H9 (cell line): ENCODE measurements at regions not wholly inside any gene's neighbourhood (a gene's known extent, or its start where the extent isn't known, plus 50 kb on each side); places are given as distances from the start of the nearest gene placed in this dataset.

Experiments used
- DNase-seq: peaks from one replicate; pipeline ENCODE4 v3.0.0-alpha.2; 2017
- H2AFZ ChIP-seq: one replicate; pipeline ENCODE4 v1.6.1; 2013; ENCODE audit warnings: mild to moderate bottlenecking, low read length, control low read depth, moderate library complexity
- H2AK5ac ChIP-seq: 2 replicates; pipeline ENCODE4 v1.6.1; 2013; ENCODE audit warnings: low read length, control low read depth, mixed read lengths; ENCODE audit not compliant: insufficient read length
- H2BK120ac ChIP-seq: one replicate; pipeline ENCODE4 v1.6.1; 2013; ENCODE audit warnings: low read depth, mild to moderate bottlenecking, low read length, control low read depth, inconsistent platforms; ENCODE audit not compliant: poor library complexity, severe bottlenecking
- H2BK12ac ChIP-seq: 2 replicates; pipeline ENCODE4 v1.6.1; 2013; ENCODE audit warnings: low read length, control low read depth, mixed read lengths, low read depth; ENCODE audit not compliant: insufficient read length
- H2BK15ac ChIP-seq: 2 replicates; pipeline ENCODE4 v1.6.1; 2013; ENCODE audit warnings: low read depth, low read length, control low read depth
- H2BK20ac ChIP-seq: one replicate; pipeline ENCODE4 v1.6.1; 2013; ENCODE audit warnings: low read depth, mild to moderate bottlenecking, low read length, control low read depth, inconsistent platforms; ENCODE audit not compliant: poor library complexity, severe bottlenecking
- H2BK5ac ChIP-seq: 2 replicates; pipeline ENCODE4 v1.6.1; 2013; ENCODE audit warnings: low read length, control low read depth, mixed read lengths; ENCODE audit not compliant: insufficient read length
- H3K14ac ChIP-seq: 2 replicates; pipeline ENCODE4 v1.6.1; 2013; ENCODE audit warnings: low read length, control low read depth; ENCODE audit not compliant: insufficient read depth
- H3K18ac ChIP-seq: 2 replicates; pipeline ENCODE4 v1.6.1; 2013; ENCODE audit warnings: low read depth, mild to moderate bottlenecking, mixed read lengths, low read length, control low read depth; ENCODE audit not compliant: insufficient read length
- H3K23ac ChIP-seq: 2 replicates; pipeline ENCODE4 v1.6.1; 2013; ENCODE audit warnings: low read length, control low read depth, mixed read lengths, low read depth; ENCODE audit not compliant: insufficient read length
- H3K23me2 ChIP-seq: 2 replicates; pipeline ENCODE4 v1.6.1; 2013; ENCODE audit warnings: low read depth, mild to moderate bottlenecking, mixed read lengths, low read length, control low read depth; ENCODE audit not compliant: insufficient read length, poor library complexity, severe bottlenecking
- H3K27ac ChIP-seq: 2 replicates; pipeline ENCODE4 v1.5.1; 2013; ENCODE audit warnings: low read length, control low read depth, mixed read lengths, low read depth; ENCODE audit not compliant: insufficient read length
- H3K27me3 ChIP-seq: 2 replicates; pipeline ENCODE4 v1.6.1; 2013; ENCODE audit warnings: low read length, control low read depth, inconsistent platforms; ENCODE audit not compliant: insufficient read depth
- H3K4ac ChIP-seq: 2 replicates; pipeline ENCODE4 v1.6.1; 2013; ENCODE audit warnings: low read depth, mild to moderate bottlenecking, control low read depth, inconsistent platforms, low read length, moderate library complexity
- H3K4me1 ChIP-seq: 2 replicates; pipeline ENCODE4 v1.6.1; 2013; ENCODE audit warnings: low read length, control low read depth, inconsistent platforms; ENCODE audit not compliant: insufficient read depth
- H3K4me2 ChIP-seq: 2 replicates; pipeline ENCODE4 v1.6.1; 2013; ENCODE audit warnings: low read length, control low read depth, mixed read lengths; ENCODE audit not compliant: insufficient read length, insufficient read depth
- H3K56ac ChIP-seq: 2 replicates; pipeline ENCODE4 v1.6.1; 2013; ENCODE audit warnings: low read depth, mild to moderate bottlenecking, mixed read lengths, low read length, control low read depth; ENCODE audit not compliant: insufficient read length
- H3K79me1 ChIP-seq: 2 replicates; pipeline ENCODE4 v1.6.1; 2013; ENCODE audit warnings: low read depth, mild to moderate bottlenecking, moderate library complexity, low read length, control low read depth, inconsistent platforms; ENCODE audit not compliant: insufficient read depth, poor library complexity, severe bottlenecking
- H3K79me2 ChIP-seq: 2 replicates; pipeline ENCODE4 v1.6.1; 2013; ENCODE audit warnings: low read length, control low read depth, inconsistent platforms; ENCODE audit not compliant: insufficient read depth
- H3K9ac ChIP-seq: 2 replicates; pipeline ENCODE4 v1.6.1; 2013; ENCODE audit warnings: low read length, control low read depth, mixed read lengths; ENCODE audit not compliant: insufficient read length; ENCODE audit errors: extremely low read depth
- H3K9me3 ChIP-seq: one replicate; pipeline ENCODE4 v1.6.1; 2013; ENCODE audit warnings: low read depth, low read length, inconsistent platforms; ENCODE audit not compliant: control insufficient read depth
- H3T11ph ChIP-seq: one replicate; pipeline ENCODE4 v1.6.1; 2013; ENCODE audit warnings: mild to moderate bottlenecking, low read length, control low read depth, inconsistent platforms
- H4K20me1 ChIP-seq: one replicate; pipeline ENCODE4 v1.6.1; 2013; ENCODE audit not compliant: control insufficient read depth, insufficient read length, insufficient read depth
- H4K5ac ChIP-seq: 2 replicates; pipeline ENCODE4 v1.6.1; 2013; ENCODE audit warnings: low read depth, mild to moderate bottlenecking, mixed read lengths, low read length, control low read depth; ENCODE audit not compliant: insufficient read length
- H4K8ac ChIP-seq: replicated peaks from 2 replicates; pipeline ENCODE4 v1.6.1; 2013; ENCODE audit warnings: low read length, control low read depth, mixed read lengths, low read depth; ENCODE audit not compliant: insufficient read length
- H4K91ac ChIP-seq: 2 replicates; pipeline ENCODE4 v1.6.1; 2013; ENCODE audit warnings: low read depth, mild to moderate bottlenecking, moderate library complexity, mixed read lengths, low read length, control low read depth; ENCODE audit not compliant: insufficient read length
- H3K27ac Mint-ChIP-seq, 3 experiments: 2 replicates in 2 of 3; 3 replicates in 1 of 3; pipeline ENCODE4 v1.8.0; 2020 to 2021; ENCODE audit warnings: mixed read lengths in 3 of 3, mild to moderate bottlenecking in 1 of 3, moderate library complexity in 1 of 3
- H3K27me3 Mint-ChIP-seq: 2 replicates; pipeline ENCODE4 v1.8.0; 2021; ENCODE audit warnings: low read depth, mild to moderate bottlenecking, moderate library complexity, mixed read lengths
- H3K36me3 Mint-ChIP-seq, 3 experiments: 2 replicates in 2 of 3; 3 replicates in 1 of 3; pipeline ENCODE4 v1.8.0; 2020 to 2021; ENCODE audit warnings: low read depth in 3 of 3, mixed read lengths in 3 of 3; ENCODE audit not compliant: insufficient read depth in 1 of 3
- H3K4me1 Mint-ChIP-seq, 2 experiments: 2 replicates each; pipeline ENCODE4 v1.8.0; 2020; ENCODE audit warnings: mixed read lengths in 2 of 2
- H3K4me3 Mint-ChIP-seq, 2 experiments: 2 replicates in 1 of 2; 3 replicates in 1 of 2; pipeline ENCODE4 v1.8.0; 2020 to 2021; ENCODE audit warnings: mild to moderate bottlenecking in 2 of 2, mixed read lengths in 2 of 2, moderate library complexity in 1 of 2
- H3K9me3 Mint-ChIP-seq, 2 experiments: 2 replicates in 1 of 2; 3 replicates in 1 of 2; pipeline ENCODE4 v1.8.0; 2020; ENCODE audit warnings: mild to moderate bottlenecking in 2 of 2, mixed read lengths in 2 of 2, moderate library complexity in 1 of 2
- WGBS: extraction: QIAGEN DNeasy Blood & Tissue Kit; methylation state at CpG from one replicate; pipeline ENCODE4 v1.1.7; 2013; ENCODE audit warnings: missing lambda C conversion rate, low lambda C conversion rate, mixed read lengths; ENCODE audit not compliant: insufficient read length; ENCODE audit errors: extremely low coverage; 5-methylcytosine and 5-hydroxymethylcytosine counted together
- TF ChIP-seq, protein P1 (sequence below): fragments of 200-600 bp; sonication (generic); conservative IDR thresholded peaks from 3 replicates; pipeline ENCODE4 v1.8.0; 2021; ENCODE audit warnings: antibody characterized with exemption, mild to moderate bottlenecking

DNA sequence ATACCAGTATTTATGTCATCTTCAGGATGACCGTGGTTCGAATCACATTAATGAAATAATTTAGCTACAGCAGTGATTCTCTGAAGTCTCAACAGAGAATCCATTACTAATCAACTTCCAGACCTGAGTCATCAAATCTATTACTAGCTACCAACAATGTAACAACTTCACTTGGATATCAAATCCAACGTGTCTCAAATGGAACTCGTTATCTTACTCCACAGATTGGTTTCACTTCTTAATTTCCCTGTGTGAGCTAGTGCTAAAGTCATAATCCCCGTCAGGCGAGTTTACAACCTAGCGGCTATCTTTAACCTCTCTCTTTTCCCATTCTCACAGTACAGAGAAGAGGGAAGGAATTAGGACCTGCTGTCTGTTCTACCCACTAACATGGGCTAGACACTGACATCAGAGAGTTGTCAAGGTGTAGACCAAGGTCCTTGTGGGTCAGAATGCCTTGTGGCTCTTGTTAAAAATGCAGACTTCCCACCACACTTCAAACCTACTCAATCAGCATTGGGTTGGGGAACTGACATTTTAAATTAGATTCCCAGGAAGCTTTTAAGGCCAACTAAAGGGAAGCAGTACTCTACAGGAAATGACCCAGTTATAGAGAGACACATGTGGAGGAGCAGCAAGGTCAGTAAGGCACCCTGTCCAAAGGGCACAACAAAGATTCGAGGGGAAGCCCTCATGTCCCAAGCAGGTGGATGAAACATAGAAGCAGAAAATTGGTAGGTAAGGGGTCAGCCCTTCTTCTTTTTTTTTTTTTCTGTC lies 57.3 kb upstream of the GSAP start:
- no peaks in the 10 kb centered on the region; a peak in 1 of 7 replicates for H3K36me3 Mint-ChIP-seq
- no peak overlapping the region for H3K27ac Mint-ChIP-seq
- Histone ChIP-seq H3K9ac (no peak overlapping the region), H3K14ac (no peak overlapping the region), H3K27ac (no peak overlapping the region), H4K91ac (no peak overlapping the region), H4K20me1 (no peaks in the 10 kb centered on the region), H3K4ac (no peak overlapping the region), H4K8ac (no peak overlapping the region), H2BK120ac (no peak overlapping the region), H2AFZ (no peak overlapping the region), H3K56ac (no peak overlapping the region), H3T11ph (no peak overlapping the region), H2BK15ac (no peak overlapping the region), H3K79me2 (no peaks in the 10 kb centered on the region), H3K23ac (no peak overlapping the region), H3K79me1 (no peaks in the 10 kb centered on the region), H3K4me1 (peaks cover 6% of the 10 kb centered on the region; the same call in 1 of the 2 replicates), H3K4me2 (no peak overlapping the region), H2BK12ac (no peak overlapping the region), H2BK5ac (no peak overlapping the region), H3K23me2 (no peaks in the 10 kb centered on the region), H4K5ac (no peak overlapping the region), H2BK20ac (no peak overlapping the region), H2AK5ac (no peak overlapping the region), H3K27me3 (no peaks in the 10 kb centered on the region), H3K9me3 (no peaks in the 10 kb centered on the region), H3K18ac (no peak overlapping the region)
- H3K4me1 Mint-ChIP-seq = peaks cover 8 to 9% of the 10 kb centered on the region in 2 experiments
- no peak for DNase-seq
- TF ChIP-seq, protein P1, sequence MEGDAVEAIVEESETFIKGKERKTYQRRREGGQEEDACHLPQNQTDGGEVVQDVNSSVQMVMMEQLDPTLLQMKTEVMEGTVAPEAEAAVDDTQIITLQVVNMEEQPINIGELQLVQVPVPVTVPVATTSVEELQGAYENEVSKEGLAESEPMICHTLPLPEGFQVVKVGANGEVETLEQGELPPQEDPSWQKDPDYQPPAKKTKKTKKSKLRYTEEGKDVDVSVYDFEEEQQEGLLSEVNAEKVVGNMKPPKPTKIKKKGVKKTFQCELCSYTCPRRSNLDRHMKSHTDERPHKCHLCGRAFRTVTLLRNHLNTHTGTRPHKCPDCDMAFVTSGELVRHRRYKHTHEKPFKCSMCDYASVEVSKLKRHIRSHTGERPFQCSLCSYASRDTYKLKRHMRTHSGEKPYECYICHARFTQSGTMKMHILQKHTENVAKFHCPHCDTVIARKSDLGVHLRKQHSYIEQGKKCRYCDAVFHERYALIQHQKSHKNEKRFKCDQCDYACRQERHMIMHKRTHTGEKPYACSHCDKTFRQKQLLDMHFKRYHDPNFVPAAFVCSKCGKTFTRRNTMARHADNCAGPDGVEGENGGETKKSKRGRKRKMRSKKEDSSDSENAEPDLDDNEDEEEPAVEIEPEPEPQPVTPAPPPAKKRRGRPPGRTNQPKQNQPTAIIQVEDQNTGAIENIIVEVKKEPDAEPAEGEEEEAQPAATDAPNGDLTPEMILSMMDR = no peak
- H3K27me3 Mint-ChIP-seq = no peaks in the 10 kb centered on the region
- peaks cover 8% of the 10 kb centered on the region in 2 experiments; a peak in 4 of 5 replicates for H3K9me3 Mint-ChIP-seq
- WGBS = no CpG with 5 or more reads among the region's 8 CpGs
- H3K4me3 Mint-ChIP-seq = no peak overlapping the region
